Trophoblast cell (in vitro differentiated cells and primary cell): ENCODE measurements at regions not wholly inside any gene's neighbourhood (a gene's known extent, or its start where the extent isn't known, plus 50 kb on each side); places are given as distances from the start of the nearest gene placed in this dataset.

ENCODE experiments used
- DNase-seq, 2 donors: peaks; one replicate each; pipeline ENCODE4 v3.0.0-alpha.2; 2016
- H2AFZ ChIP-seq: 2 replicates; pipeline ENCODE4 v1.6.1; 2013; ENCODE audit warnings: low read length, moderate library complexity, mild to moderate bottlenecking; ENCODE audit not compliant: insufficient read depth, poor library complexity
- H2AK5ac ChIP-seq: 2 replicates; pipeline ENCODE4 v1.6.1; 2013; ENCODE audit warnings: mild to moderate bottlenecking, low read length
- H2BK120ac ChIP-seq: 2 replicates; pipeline ENCODE4 v1.6.1; 2013; ENCODE audit warnings: low read length, mild to moderate bottlenecking, moderate library complexity; ENCODE audit not compliant: insufficient read depth, poor library complexity
- H2BK12ac ChIP-seq: 2 replicates; pipeline ENCODE4 v1.6.1; 2013; ENCODE audit warnings: mild to moderate bottlenecking, low read length, moderate library complexity
- H2BK5ac ChIP-seq: 2 replicates; pipeline ENCODE4 v1.6.1; 2013; ENCODE audit warnings: low read length, low read depth, moderate library complexity, mild to moderate bottlenecking; ENCODE audit not compliant: poor library complexity
- H3K14ac ChIP-seq: 2 replicates; pipeline ENCODE4 v1.6.1; 2013; ENCODE audit warnings: mild to moderate bottlenecking, low read length
- H3K18ac ChIP-seq: 2 replicates; pipeline ENCODE4 v1.6.1; 2013; ENCODE audit warnings: mild to moderate bottlenecking, low read length
- H3K23ac ChIP-seq: 2 replicates; pipeline ENCODE4 v1.6.1; 2013; ENCODE audit warnings: low read length
- H3K27ac ChIP-seq: 2 replicates; pipeline ENCODE4 v1.5.1; 2013; ENCODE audit warnings: low read depth, mild to moderate bottlenecking, inconsistent platforms, low read length, moderate library complexity
- H3K27me3 ChIP-seq: 2 replicates; pipeline ENCODE4 v1.6.1; 2013; ENCODE audit warnings: inconsistent platforms, mild to moderate bottlenecking, low read length, moderate library complexity; ENCODE audit not compliant: insufficient read depth
- H3K36me3 ChIP-seq, 2 experiments: 1 replicate in 1 of 2; 2 replicates in 1 of 2; pipeline ENCODE4 v1.6.1; 2013; ENCODE audit warnings: low read length in 2 of 2, mild to moderate bottlenecking in 2 of 2, moderate library complexity in 1 of 2; ENCODE audit not compliant: insufficient read depth in 2 of 2, control insufficient read depth in 1 of 2
- H3K4ac ChIP-seq: 2 replicates; pipeline ENCODE4 v1.6.1; 2013; ENCODE audit warnings: low read depth, mild to moderate bottlenecking, low read length, moderate library complexity
- H3K4me1 ChIP-seq, 2 experiments: 1 replicate in 1 of 2; 2 replicates in 1 of 2; pipeline ENCODE4 v1.6.1; 2013; ENCODE audit warnings: low read length in 2 of 2, mild to moderate bottlenecking in 2 of 2, moderate library complexity in 1 of 2; ENCODE audit not compliant: insufficient read depth in 2 of 2, control insufficient read depth in 1 of 2
- H3K4me2 ChIP-seq: 2 replicates; pipeline ENCODE4 v1.6.1; 2013; ENCODE audit warnings: inconsistent platforms, mild to moderate bottlenecking, low read length, moderate library complexity
- H3K4me3 ChIP-seq: 2 replicates; pipeline ENCODE4 v1.5.1; 2013; ENCODE audit warnings: mild to moderate bottlenecking, low read depth, low read length, inconsistent platforms
- H3K79me1 ChIP-seq: one replicate; pipeline ENCODE4 v1.6.1; 2013; ENCODE audit warnings: low read length
- H3K79me2 ChIP-seq: 2 replicates; pipeline ENCODE4 v1.6.1; 2013; ENCODE audit warnings: low read length, mild to moderate bottlenecking; ENCODE audit not compliant: control insufficient read depth, insufficient read depth, poor library complexity
- H3K9ac ChIP-seq: 2 replicates; pipeline ENCODE4 v1.6.1; 2013; ENCODE audit warnings: mild to moderate bottlenecking, low read length
- H3K9me3 ChIP-seq: 2 replicates; pipeline ENCODE4 v1.6.1; 2013; ENCODE audit warnings: low read depth, mild to moderate bottlenecking, control low read depth, inconsistent platforms, low read length; ENCODE audit not compliant: insufficient read depth
- H4K12ac ChIP-seq: 2 replicates; pipeline ENCODE4 v1.6.1; 2013; ENCODE audit warnings: low read depth, mild to moderate bottlenecking, low read length, moderate library complexity
- H4K8ac ChIP-seq: 2 replicates; pipeline ENCODE4 v1.6.1; 2013; ENCODE audit warnings: low read depth, mild to moderate bottlenecking, low read length, moderate library complexity
- H4K91ac ChIP-seq: one replicate; pipeline ENCODE4 v1.6.1; 2013; ENCODE audit warnings: low read depth, mild to moderate bottlenecking, low read length, moderate library complexity
- WGBS: extraction: QIAGEN DNeasy Blood & Tissue Kit; methylation state at CpG from one replicate; pipeline ENCODE4 v1.1.7; 2013; ENCODE audit warnings: missing lambda C conversion rate; ENCODE audit not compliant: insufficient read length, insufficient coverage; ENCODE audit errors: extremely low coverage; 5-methylcytosine and 5-hydroxymethylcytosine counted together

- Histone ChIP-seq H3K4me1 (no peaks in the 10 kb centered on the region), H3K79me2 (no peaks in the 10 kb centered on the region), H2BK120ac (no peak overlapping the region), H4K12ac (no peak overlapping the region), H3K14ac (no peak overlapping the region), H4K91ac (no peak overlapping the region), H2BK5ac (no peak overlapping the region), H3K23ac (no peak overlapping the region), H3K36me3 (no peaks in the 10 kb centered on the region), H3K79me1 (no peaks in the 10 kb centered on the region), H4K8ac (no peak overlapping the region), H3K9me3 (no peaks in the 10 kb centered on the region), H2AFZ (no peak overlapping the region), H3K27me3 (no peaks in the 10 kb centered on the region), H3K4ac (no peak overlapping the region), H3K18ac (no peak overlapping the region), H3K4me2 (no peak overlapping the region), H3K4me3 (no peak overlapping the region), H2BK12ac (no peak overlapping the region), H3K27ac (no peak overlapping the region), H2AK5ac (no peak overlapping the region), H3K9ac (no peak overlapping the region)
- WGBS: no CpG with 5 or more reads among the region's 6 CpGs
- no peak for DNase-seq
Measured at GRCh38 chr3:150055332-150055731, 84.6 kb upstream of the PFN2 start.

- no peak overlapping the region for H4K12ac ChIP-seq
- H2BK12ac ChIP-seq: no peak overlapping the region
- H2BK120ac ChIP-seq: no peak overlapping the region
- H3K4me3 ChIP-seq: no peak overlapping the region
- no peak overlapping the region for H3K23ac ChIP-seq
- no peak overlapping the region for H3K4ac ChIP-seq
- H2AFZ ChIP-seq: no peak overlapping the region
- WGBS: no CpG with 5 or more reads among the region's 2 CpGs
- H3K18ac ChIP-seq: no peak overlapping the region
- no peak for DNase-seq
- H4K91ac ChIP-seq: no peak overlapping the region
- no peak overlapping the region for H3K14ac ChIP-seq
- H3K27me3 ChIP-seq: no peaks in the 10 kb centered on the region
- H3K9ac ChIP-seq: no peak overlapping the region
- H2AK5ac ChIP-seq: no peak overlapping the region
- no peak overlapping the region for H4K8ac ChIP-seq
- H3K9me3 ChIP-seq: no peaks in the 10 kb centered on the region
- H3K4me1 ChIP-seq: no peaks in the 10 kb centered on the region
- H3K79me1 ChIP-seq: no peaks in the 10 kb centered on the region
- H3K4me2 ChIP-seq: no peak overlapping the region
- H3K79me2 ChIP-seq: no peaks in the 10 kb centered on the region
- H2BK5ac ChIP-seq: no peak overlapping the region
- H3K36me3 ChIP-seq: no peaks in the 10 kb centered on the region
- H3K27ac ChIP-seq: no peak overlapping the region
Measured at GRCh38 chr3:150054635-150055034, 83.9 kb upstream of the PFN2 start.

GRCh38 chr3:150050510-150050909 is 79.8 kb upstream of the PFN2 start:
- no peak overlapping the region for H3K18ac ChIP-seq
- no peak overlapping the region for H3K14ac ChIP-seq
- no peak overlapping the region for H2AK5ac ChIP-seq
- no peak overlapping the region for H4K8ac ChIP-seq
- no peaks in the 10 kb centered on the region for H3K4me1 ChIP-seq
- H3K4me2 ChIP-seq: no peak overlapping the region
- H3K27me3 ChIP-seq: no peaks in the 10 kb centered on the region
- no peaks in the 10 kb centered on the region for H3K79me2 ChIP-seq
- no peak overlapping the region for H3K23ac ChIP-seq
- peak; percentile 79 to 86 for DNase-seq
- H4K91ac ChIP-seq: no peak overlapping the region
- no peak overlapping the region for H3K4me3 ChIP-seq
- no peak overlapping the region for H2BK120ac ChIP-seq
- no peaks in the 10 kb centered on the region for H3K36me3 ChIP-seq
- H3K9ac ChIP-seq: no peak overlapping the region
- no peak overlapping the region for H4K12ac ChIP-seq
- H2BK5ac ChIP-seq: no peak overlapping the region
- no peak overlapping the region for H2AFZ ChIP-seq
- no peaks in the 10 kb centered on the region for H3K79me1 ChIP-seq
- no peak overlapping the region for H3K27ac ChIP-seq
- no peak overlapping the region for H2BK12ac ChIP-seq
- WGBS: no CpG with 5 or more reads among the region's 25 CpGs
- H3K4ac ChIP-seq: no peak overlapping the region
- H3K9me3 ChIP-seq: no peaks in the 10 kb centered on the region

- no peaks in the 10 kb centered on the region for H3K36me3 ChIP-seq
- no peak overlapping the region for H2BK12ac ChIP-seq
- no peak for DNase-seq
- no peak overlapping the region for H3K4me3 ChIP-seq
- no peaks in the 10 kb centered on the region for H3K79me1 ChIP-seq
- H3K14ac ChIP-seq: no peak overlapping the region
- H2BK120ac ChIP-seq: no peak overlapping the region
- H4K12ac ChIP-seq: no peak overlapping the region
- H2BK5ac ChIP-seq: no peak overlapping the region
- H3K4me1 ChIP-seq: no peaks in the 10 kb centered on the region
- H3K4ac ChIP-seq: no peak overlapping the region
- no peaks in the 10 kb centered on the region for H3K79me2 ChIP-seq
- H2AK5ac ChIP-seq: no peak overlapping the region
- H3K9me3 ChIP-seq: no peaks in the 10 kb centered on the region
- H3K18ac ChIP-seq: no peak overlapping the region
- H3K27ac ChIP-seq: no peak overlapping the region
- no peak overlapping the region for H4K91ac ChIP-seq
- no peak overlapping the region for H3K9ac ChIP-seq
- H2AFZ ChIP-seq: no peak overlapping the region
- H4K8ac ChIP-seq: no peak overlapping the region
- WGBS: no CpG with 5 or more reads among the region's 1 CpG
- no peaks in the 10 kb centered on the region for H3K27me3 ChIP-seq
- no peak overlapping the region for H3K23ac ChIP-seq
- no peak overlapping the region for H3K4me2 ChIP-seq
Measured at GRCh38 chr3:150049317-150049716, 78.6 kb upstream of the PFN2 start.
